IPS-NIHi11 (cell line): ENCODE measurements at regions not wholly inside any gene's neighbourhood (a gene's known extent, or its start where the extent isn't known, plus 50 kb on each side); places are given as distances from the start of the nearest gene placed in this dataset.
A peak's percentile ranks its signal among the peaks of the same experiment; 100 is the strongest.
"Not testable (repeated sequence)": the region's sequence is repeated elsewhere in the genome, so short reads cannot be mapped to it uniquely, and the experiment has no call there.

Experiments
- DNase-seq: peaks from one replicate; pipeline ENCODE4 v3.0.0; 2012; ENCODE audit warnings: mixed read lengths, low spot score

DNA sequence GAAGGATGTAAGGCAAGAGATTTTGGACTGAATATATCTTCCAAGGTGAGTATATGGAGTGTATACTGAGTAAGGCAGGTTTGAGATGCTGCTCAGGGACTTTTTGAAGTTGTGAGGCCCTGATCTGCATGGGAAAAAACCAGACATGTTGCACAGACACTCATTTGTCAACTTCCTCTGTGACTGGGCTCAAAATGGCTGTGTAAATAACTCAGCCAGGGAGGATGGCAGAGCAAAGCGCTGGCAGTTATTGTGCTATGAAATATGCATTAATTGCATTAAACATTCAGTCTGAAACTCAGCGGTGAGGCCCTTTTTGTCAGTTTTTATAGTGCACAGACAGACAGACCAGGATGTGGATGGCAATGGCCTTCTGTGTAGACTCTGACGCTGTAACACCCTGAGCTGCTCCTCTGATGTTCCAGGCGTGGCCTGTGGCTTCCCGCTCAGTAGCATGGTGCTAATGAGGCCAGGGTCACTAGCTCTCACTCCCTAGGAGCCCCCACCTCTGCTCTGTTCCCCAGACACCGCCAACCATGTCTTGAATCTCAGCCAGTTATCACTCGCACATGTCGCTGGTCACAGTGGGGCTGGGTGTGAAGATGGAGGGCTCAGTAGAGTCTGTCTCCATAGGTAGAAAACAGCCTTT lies 307.0 kb upstream of the PROX1 start:
- DNase-seq = no peak

DNA sequence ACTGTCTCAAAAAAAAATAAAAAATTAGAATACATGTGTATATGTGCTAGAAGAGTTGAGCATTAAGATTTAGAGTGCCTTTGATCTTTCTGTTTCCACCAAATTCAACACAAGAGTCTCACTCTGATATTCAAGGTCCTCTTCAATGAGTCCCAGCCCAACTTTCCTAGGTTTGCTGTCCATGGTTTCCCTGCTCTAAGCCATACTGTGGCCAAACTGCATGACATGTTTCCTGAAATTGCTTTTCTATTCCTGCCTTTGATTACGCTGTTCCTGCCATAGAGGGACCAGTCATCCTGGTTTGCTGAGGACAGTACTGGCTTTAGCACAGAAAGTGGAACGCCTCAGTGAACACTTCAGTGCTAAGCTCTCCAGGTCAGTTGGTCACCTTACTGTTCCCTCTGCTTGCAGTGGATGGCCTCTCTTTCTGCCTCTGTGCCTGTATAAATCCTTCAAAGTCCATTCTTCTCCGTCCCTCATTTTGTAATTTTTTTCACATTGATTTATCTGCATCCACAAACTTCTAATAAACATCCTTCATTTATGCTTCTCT lies 305.9 kb upstream of the PROX1 start:
- no peak for DNase-seq

DNA sequence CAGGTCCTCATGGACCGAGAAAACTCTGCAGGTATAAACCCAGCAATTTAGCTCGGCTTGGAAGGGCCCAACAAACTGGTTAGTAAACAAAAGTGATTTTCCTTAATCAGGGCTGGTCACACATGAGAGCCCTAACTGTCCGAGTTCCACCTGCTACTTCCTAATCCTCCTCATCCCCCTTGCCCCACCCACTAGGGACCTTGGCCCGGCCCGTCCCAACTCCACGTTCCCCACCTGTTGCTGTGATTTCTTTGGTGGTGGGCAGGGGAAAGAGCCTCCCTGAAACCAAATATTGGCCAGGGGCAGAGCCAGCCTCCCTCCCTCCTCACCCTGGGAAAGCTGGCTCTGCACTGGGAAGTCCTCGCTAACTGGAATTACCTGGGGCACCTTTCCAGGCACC lies 304.2 kb upstream of the PROX1 start:
- no peak for DNase-seq

DNA sequence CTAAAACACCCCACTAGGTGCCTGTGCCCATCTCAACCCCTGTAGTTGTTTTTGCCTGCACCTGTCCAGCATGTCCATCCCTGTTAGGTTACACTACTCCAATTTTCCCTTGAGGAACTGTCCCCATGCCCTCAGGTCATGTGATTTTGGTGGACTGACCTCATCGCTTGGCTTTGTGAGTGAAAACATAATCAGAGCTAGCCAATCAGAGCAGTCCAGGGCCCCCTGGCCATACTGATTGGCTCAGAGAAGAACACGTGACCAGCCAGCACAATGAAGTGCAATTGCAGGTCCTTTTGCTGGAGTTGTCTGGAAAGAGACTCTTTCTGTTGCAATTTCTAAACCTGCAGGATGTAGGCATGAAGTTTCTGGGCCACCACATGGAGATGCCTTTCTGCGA lies 303.3 kb upstream of the PROX1 start:
- DNase-seq = no peak

DNA sequence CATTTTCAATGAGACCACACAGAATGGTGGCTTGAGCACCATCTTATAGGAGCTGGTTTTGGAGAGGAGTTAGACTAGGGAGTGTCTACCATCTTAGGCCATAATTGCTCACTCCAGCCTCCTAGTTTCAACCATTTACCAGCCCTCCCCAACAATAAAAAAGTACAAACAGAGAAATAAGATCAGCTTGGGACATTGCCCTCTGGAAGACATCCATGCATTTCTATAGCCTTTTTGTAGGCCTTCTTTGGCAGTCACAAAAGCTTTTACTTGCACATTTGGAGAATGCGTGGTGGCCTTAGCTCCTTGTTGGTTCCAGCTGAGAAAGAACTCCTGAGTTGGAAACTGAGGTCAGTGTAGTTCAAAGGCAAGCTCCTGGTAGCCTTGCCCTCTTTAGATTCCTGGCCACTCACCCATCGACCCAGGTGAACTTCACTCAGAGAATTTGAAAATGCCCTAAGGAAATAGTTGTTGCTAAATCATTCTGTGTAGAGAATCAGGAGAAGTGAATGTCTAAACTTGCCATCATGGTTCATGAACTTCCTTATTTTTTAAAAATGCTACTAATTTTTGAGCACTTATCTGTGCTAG lies 301.7 kb upstream of the PROX1 start:
- no peak for DNase-seq

DNA sequence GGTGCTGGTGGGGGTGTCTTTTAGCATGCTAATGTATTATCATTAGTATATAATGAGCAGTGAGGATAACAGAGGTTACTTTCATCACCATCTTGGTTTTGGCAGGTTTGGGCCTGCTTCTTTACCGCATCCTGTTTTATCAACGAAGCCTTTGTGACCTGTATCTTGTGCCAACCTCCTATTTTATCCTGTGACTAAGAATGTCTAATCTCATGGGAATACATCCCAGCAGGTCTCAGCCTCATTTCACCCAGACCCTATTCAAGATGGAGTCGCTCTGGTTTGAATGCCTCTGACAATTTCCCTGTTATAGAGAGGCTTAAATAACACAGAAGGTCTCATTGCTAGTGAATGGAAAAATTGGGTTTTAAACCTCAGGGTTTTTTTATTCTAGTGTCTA lies 300.8 kb upstream of the PROX1 start:
- DNase-seq = no peak

DNA sequence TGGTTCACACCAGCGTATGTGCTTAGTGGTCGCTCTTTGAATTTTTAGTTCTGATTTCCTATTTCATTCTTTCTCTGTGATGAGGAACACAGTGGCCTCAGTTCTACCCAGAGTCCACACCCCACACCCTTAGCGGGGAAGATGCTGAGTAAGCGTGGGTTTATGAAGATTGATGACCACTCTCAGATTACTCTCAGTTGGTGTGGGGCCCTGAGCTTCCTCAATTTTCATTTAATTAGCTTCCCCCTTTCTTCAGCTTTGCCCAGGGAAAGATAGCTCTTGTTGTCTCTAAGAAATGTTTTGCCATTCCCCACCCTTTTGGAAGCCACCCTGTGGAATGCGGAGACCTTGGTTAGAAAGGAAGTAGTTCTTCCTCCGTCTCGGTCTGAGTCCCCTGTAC lies 299.9 kb upstream of the PROX1 start:
- DNase-seq = no peak

DNA sequence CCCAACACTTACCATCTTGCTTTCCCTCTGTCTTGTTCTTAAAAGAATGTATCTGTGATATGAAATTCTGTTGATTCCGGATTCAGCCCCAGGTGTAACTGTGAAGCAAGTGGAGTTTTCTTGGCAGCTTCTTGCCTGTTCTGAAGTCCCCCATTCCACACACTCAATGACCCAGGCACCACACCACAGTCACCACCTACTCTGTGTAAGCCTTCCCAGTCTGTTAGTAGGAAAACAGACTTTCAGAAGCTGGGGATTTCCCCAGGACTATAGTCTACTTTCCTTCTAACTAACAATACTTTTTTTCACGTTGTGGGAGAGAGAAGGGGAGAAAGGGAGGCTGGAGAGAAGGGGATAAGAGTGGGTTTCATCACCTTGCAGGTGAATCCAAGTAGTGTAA lies 299.1 kb upstream of the PROX1 start:
- no peak for DNase-seq

DNA sequence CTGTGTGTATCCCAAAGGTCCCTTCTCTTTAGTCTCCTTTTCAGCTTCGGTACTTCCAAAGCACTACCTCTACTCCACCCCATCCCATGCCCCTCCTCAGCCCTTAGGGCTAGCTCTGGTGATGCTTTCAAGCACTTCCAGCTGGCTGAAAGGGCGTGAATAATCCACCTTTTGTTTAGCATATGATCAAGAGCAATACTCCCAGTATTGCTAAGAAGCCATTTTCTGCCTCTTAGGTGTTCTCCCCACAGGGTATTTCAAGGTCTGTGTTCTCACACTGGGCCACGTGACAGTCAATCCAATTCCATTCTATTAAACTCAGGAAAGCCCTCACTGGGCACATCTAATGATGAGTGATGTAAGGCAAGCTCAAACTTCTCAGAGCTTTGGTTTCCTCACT lies 298.5 kb upstream of the PROX1 start:
- no peak for DNase-seq

DNA sequence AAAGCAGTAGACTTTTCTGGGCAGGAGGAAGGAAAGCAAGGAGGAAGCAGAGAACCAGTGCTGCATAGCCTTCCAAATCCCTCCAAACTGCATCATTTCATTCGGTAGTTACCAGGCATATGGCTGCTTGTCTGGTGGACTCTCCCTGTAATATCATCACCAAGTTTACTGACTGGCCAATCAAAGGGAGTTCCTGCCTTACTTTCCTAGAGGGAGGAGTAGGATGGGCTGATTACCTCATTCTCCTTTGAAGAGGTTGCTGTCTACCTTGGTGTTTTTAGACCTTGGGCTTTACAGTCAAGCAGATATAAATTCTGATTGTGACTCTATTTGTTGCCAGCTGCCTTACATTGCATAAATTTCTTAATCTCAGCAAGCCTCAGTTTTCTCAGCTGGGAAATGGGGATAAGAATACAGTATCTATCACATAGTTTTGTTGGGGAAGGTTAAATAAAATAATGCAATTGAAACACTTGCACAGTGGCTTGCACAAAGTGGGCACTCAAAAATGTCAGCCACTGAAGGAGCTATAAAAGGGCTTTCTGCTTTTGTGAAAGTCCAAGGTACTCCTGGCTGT lies 297.3 kb upstream of the PROX1 start:
- DNase-seq = no peak

DNA sequence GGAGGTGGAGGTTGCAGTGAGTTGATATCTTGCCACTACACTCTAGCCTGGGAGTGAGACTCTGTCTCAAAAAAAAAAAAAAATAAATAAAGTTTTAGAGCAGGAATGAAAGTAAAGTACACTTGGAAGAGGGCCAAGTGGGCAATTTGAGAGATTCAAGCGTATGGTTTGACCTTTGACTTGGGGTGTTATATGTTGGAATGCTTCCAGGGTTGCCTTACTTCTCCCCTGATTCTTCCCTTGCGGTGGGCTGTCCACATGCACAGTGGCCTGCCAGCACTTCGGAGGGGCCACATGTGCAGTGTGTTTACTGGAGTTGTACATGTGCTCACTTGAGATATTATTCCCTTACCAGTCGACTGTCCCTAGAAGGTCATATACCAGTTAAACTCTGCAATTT lies 295.5 kb upstream of the PROX1 start:
- no peak for DNase-seq

DNA sequence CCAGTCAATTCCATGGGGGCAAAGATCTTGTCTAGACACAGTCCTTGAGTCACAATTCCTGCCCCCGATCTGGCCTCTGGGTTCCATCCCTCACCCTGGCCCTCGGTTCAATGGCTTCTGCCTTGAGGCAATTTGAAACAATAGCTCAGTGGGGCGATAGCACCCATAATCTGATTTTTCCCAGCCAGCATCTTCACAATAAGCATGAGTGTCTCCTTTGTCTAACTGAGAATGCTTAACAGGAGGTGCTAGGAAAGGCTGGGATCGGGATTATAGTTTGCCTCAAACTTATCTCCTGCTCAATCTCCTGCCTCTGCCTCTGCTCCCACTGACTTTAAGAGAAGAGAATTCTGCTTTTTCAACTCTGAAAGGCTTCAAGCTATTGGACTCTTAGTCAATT lies 293.9 kb upstream of the PROX1 start:
- DNase-seq = no peak

DNA sequence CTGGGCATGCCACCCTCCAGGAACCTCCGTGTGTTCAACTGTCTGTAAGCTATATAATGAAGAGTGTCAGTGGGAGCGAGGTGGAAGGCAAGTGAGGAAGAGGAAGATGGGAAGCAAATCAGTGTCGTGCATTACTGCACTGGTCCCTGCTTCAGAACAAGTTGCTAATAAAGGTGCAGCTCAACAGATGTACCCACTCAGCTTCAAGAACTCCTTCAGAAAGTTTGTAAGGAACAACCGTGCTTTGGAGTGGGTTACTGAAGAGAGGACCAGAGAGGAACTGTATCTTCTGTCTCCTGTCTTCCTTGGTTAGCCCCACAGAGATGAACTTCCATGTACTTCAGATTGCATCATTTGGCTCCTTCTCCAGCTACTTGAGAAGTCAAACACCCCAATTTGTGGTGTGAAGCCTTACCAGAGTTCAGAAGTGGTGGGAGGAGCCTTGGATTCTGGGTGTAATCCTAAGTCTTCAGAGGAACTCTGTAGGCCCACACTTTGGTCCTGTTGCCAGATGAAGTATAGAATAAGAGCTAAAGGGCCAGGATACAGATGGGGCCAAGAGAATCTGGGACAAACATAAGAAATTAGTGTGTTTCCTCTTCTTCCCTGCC lies 290.5 kb upstream of the PROX1 start:
- no peak for DNase-seq

DNA sequence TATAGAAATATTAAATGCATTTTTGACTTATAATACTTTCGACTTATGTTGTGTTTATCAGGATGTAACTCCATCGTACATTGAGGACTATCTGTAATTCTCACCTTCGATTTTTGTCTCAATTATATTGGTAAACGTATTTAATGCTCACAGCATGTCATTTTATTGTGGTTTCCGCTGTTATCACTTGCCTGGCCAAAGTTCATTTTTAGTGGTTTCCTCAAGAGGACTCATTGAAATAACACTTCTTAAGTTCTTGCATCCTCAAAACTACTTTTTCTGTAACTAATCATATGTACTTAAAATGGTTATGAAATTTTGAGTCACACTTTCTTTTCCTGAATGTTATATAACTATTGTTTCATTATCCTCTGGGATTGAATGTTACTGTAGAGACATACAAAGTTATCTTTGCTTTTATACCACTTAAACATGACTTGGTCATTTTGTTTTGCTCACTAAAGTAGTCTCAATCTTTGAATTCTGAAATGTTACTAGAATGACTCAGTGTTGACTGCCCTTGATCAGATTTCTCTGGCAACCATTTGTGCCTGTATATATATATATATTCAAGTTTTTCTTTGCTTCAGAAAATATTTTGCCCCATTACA lies 289.6 kb upstream of the PROX1 start:
- no peak for DNase-seq

DNA sequence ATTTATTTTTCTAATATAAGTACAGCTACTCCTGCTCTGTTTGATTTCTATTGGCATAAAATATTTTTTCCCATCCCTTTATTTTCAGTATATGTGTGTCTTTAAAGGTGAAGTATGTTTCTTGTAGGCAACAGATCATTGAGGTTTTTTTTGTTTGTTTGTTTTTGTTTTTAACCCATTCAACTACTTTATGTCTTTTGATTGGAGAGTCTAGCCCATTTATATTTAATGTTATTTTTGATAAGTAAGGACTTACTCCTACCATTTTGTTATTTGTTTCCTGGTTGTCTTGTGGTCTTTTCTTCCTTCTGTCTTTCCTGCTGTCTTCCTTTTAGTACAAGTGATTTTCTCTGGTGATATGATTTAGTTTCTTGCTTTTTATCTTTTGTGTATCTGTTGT lies 285.1 kb upstream of the PROX1 start:
- DNase-seq = no peak

DNA sequence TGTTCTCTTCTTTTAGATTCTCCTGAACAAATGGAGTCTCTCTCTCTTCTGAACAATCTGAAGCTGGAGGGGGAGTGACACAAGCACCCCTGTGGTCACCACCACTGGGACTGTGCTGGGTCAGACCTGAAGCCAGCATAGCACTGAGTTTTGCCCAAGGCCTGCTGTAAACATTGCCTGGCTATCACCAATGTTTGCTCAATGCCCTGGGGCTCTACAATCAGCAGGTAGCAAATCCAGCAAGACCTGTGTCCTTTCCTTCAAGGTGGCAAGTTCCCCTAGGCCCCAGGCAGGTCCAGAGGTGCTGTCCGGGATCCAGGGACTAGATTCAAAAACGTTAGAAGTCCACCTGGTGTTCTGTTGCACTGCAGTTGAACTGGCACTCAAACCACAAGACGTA lies 282.8 kb upstream of the PROX1 start:
- no peak for DNase-seq

DNA sequence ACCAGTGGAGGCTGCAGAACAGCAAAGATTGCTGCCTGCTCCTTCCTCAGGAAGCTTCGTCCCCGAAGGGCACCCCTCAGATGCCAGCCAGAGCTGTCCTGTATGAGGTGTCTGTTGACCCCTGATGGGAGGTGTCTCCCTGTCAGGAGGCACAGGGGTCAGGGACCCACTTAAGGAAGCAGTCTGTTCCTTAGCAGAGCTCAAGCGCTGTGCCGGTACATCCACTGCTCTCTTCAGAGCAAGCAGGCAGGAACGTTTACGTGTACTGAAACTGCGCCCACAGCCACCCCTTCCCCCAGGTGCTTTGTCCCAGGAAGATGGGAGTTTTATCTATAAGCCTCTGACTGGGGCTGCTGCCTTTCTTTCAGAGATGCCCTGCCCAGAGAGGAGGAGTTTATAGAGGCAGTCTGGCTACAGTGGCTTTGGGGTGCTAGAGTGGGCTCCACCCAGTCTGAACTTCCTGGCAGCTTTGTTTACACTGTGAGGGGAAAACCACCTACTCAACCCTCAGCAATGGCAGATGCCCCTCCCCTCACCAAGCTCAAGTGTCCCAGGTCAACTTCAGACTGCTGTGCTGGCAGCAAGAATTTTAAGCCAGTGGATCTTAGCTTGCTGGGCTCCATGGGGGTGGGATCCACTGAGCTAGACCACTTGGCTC lies 275.8 kb upstream of the PROX1 start:
- not testable (repeated sequence) for DNase-seq

DNA sequence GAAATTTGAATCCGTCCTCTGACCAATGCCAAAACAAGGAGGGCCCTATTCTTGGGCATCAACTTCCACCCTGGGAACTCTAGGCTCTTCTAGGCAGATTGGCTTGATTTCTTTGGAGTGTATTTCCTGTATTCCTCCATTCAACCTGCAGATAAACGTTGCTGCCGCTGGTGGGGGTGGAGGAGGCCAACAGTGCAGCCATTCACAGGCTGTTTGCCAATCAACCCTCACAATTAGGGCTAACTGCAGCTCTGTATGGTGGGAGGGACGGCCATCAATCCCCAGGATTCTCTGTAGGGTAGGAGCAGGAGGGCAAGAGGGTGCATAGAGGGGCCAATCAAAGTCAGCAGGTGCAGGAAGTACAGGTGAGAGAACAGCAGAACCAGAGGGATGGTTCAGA lies 273.1 kb upstream of the PROX1 start:
- peak; percentile 24 for DNase-seq

DNA sequence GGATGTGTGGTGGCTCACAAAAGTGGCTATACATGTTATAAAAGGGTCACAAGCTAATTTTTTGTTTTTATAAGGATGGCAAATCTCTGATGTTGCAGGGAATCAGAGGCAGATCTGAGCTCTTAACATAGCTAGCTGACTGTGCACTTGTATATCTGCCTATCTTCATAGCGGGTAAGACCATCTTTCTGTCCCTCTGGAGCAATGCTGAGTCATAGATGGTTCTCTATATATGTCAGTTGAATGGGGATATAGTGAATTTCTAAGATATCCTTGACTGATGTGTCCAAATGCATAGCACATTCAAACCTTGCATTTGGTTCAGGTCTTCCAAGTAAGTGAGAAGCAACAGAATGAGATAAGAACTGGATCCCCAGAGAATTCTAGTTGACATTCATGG lies 272.6 kb upstream of the PROX1 start:
- DNase-seq = no peak

DNA sequence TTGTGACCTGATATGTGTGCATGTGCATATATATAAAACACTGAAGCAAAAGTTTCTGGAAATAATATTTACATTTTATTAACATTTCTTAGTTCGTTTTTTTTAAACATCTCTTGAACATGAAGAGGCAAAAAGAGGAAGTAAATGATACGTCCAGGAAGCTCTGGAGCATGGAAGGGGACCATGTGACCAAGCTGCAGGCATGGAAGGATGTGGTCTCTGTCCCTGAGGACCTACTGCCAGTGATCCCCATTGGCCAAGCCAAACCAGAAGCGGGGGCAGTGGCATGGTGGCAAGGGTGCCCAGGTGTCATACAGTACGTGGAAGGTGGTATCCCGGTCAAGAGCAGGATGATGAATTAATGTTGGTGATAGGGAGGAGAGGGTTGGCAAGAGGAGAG lies 268.3 kb upstream of the PROX1 start:
- no peak for DNase-seq

DNA sequence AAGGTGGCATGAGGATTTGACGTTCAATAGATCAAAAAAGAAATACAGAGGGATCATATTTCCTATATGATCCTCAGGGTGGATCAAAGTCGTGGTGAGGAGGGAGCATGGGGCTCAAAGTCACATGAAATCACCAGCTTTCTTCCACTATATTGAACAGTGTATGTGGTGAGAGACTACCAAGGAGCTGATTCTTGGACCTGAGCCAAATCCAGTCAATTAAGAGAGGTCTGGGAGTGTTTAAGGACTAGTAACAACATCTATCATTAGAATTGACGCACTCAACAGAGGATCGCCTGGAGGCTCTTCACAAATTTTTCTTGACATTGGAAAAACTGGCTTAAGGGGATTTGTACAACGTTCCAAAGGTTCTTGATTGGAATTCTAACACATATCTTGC lies 267.7 kb upstream of the PROX1 start:
- no peak for DNase-seq

DNA sequence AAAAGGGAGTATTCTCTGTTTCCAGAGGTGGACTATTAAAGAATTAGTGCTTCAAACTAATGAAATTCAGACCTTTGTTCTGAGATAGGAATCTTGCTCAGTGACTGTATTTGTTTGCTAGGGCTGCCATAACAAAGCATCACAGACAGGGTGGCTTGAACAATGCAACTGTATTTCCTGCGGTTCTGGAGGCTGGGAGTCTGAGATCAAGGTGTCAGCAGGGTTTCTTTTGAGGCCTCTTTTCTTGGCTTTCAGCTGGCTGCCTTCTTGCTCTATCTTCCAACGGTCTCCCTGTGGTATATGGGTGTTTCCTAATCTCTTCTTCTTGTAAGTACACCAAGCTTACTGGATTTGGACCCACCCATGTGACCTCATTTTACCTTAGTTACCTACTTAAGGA lies 264.6 kb upstream of the PROX1 start:
- no peak for DNase-seq
